Loucy (cell line): ENCODE measurements at regions not wholly inside any gene's neighbourhood (a gene's known extent, or its start where the extent isn't known, plus 50 kb on each side); places are given as distances from the start of the nearest gene placed in this dataset.
"Not testable (repeated sequence)": the region's sequence is repeated elsewhere in the genome, so short reads cannot be mapped to it uniquely, and the experiment has no call there.

Source experiments
- H2AFZ ChIP-seq: fragments of 200-600 bp; sonication (generic); 2 replicates; pipeline ENCODE4 v1.6.0; 2016; ENCODE audit warnings: antibody characterized with exemption, mild to moderate bottlenecking, low read length, moderate library complexity
- H3F3A ChIP-seq: fragments of 200-600 bp; 2 replicates; pipeline ENCODE4 v1.6.0; 2016; ENCODE audit warnings: antibody characterized with exemption, low read depth, mild to moderate bottlenecking
- H3K27me3 ChIP-seq: fragments of 200-600 bp; sonication (generic); 2 replicates; pipeline ENCODE4 v1.6.1; 2014; ENCODE audit warnings: low read length, mild to moderate bottlenecking; ENCODE audit not compliant: insufficient read depth, poor library complexity, severe bottlenecking
- H3K36me3 ChIP-seq: fragments of 200-600 bp; sonication (generic); 2 replicates; pipeline ENCODE4 v1.6.1; 2016; ENCODE audit warnings: low read length; ENCODE audit not compliant: insufficient read depth
- H3K4me1 ChIP-seq: fragments of 200-600 bp; sonication (generic); 2 replicates; pipeline ENCODE4 v1.5.1; 2014; ENCODE audit warnings: low read length, mild to moderate bottlenecking; ENCODE audit not compliant: insufficient read depth, poor library complexity, severe bottlenecking
- H3K4me2 ChIP-seq: fragments of 200-600 bp; sonication (generic); 2 replicates; pipeline ENCODE4 v1.6.0; 2014; ENCODE audit warnings: antibody characterized with exemption, low read length, low read depth, mild to moderate bottlenecking; ENCODE audit not compliant: poor library complexity, severe bottlenecking
- H3K4me3 ChIP-seq: fragments of 200-600 bp; sonication (generic); 2 replicates; pipeline ENCODE4 v1.5.1; 2014; ENCODE audit warnings: low read length, mild to moderate bottlenecking, mixed read lengths; ENCODE audit not compliant: poor library complexity, severe bottlenecking
- H3K79me2 ChIP-seq: fragments of 200-600 bp; sonication (generic); 2 replicates; pipeline ENCODE4 v1.6.1; 2014; ENCODE audit warnings: low read length; ENCODE audit not compliant: insufficient read depth
- H3K9ac ChIP-seq: fragments of 200-600 bp; sonication (generic); 2 replicates; pipeline ENCODE4 v1.6.0; 2014; ENCODE audit warnings: mild to moderate bottlenecking, low read depth, low read length, moderate library complexity; ENCODE audit not compliant: poor library complexity, severe bottlenecking
- H3K9me2 ChIP-seq: fragments of 200-600 bp; sonication (generic); replicated peaks from 2 replicates; pipeline ENCODE4 v1.6.1; 2016; ENCODE audit warnings: low read depth, low read length, mixed read lengths
- H3K9me3 ChIP-seq: fragments of 200-600 bp; sonication (generic); 2 replicates; pipeline ENCODE4 v1.6.1; 2014; ENCODE audit warnings: mild to moderate bottlenecking, antibody characterized with exemption, low read length, low read depth; ENCODE audit not compliant: insufficient read depth
- H4K20me1 ChIP-seq: fragments of 200-600 bp; sonication (generic); 2 replicates; pipeline ENCODE4 v1.6.0; 2014; ENCODE audit warnings: antibody characterized with exemption, low read length, mild to moderate bottlenecking; ENCODE audit not compliant: insufficient read depth, poor library complexity, severe bottlenecking
- EZH2phosphoT487 ChIP-seq: fragments of 200-600 bp; IDR thresholded peaks from 2 replicates; pipeline ENCODE4 v1.6.1; 2018; ENCODE audit warnings: antibody characterized with exemption, mild to moderate bottlenecking, moderate library complexity, borderline replicate concordance
- TF ChIP-seq, protein P1 (sequence below): fragments of 200-600 bp; sonication (generic); conservative IDR thresholded peaks from 2 replicates; pipeline ENCODE4 v1.5.1; 2014; ENCODE audit warnings: mild to moderate bottlenecking, antibody characterized with exemption, low read length

DNA sequence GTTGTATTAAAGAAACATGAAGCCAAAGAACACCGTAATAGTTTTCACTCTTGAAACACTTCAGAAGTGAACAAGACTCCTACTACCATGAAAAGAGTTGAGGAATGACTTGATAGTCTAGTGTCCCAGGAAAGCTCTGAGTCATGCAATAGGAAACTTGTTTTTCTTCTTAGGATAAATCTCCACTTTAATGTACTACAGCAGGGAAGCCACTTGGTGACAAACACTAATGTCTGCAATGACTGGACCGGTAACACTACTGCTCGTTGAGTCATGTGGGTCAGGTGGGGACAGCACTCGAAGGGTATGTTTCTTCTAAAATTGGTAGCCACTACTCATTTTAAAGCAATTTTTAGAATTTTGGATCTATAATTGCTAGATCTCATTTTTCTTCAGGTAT lies 291.7 kb upstream of the CNTN3 start:
- Histone ChIP-seq H3K9me3 (no peaks in the 10 kb centered on the region), H4K20me1 (no peaks in the 10 kb centered on the region), H3K9ac (no peak overlapping the region), H2AFZ (no peak overlapping the region), H3K4me1 (no peaks in the 10 kb centered on the region), H3K4me3 (no peak overlapping the region), H3K36me3 (no peaks in the 10 kb centered on the region), H3K27me3 (no peaks in the 10 kb centered on the region), H3F3A (no peaks in the 10 kb centered on the region), H3K4me2 (no peak overlapping the region), H3K79me2 (no peaks in the 10 kb centered on the region), H3K9me2 (no peaks in the 10 kb centered on the region)
- TF ChIP-seq, protein P1, sequence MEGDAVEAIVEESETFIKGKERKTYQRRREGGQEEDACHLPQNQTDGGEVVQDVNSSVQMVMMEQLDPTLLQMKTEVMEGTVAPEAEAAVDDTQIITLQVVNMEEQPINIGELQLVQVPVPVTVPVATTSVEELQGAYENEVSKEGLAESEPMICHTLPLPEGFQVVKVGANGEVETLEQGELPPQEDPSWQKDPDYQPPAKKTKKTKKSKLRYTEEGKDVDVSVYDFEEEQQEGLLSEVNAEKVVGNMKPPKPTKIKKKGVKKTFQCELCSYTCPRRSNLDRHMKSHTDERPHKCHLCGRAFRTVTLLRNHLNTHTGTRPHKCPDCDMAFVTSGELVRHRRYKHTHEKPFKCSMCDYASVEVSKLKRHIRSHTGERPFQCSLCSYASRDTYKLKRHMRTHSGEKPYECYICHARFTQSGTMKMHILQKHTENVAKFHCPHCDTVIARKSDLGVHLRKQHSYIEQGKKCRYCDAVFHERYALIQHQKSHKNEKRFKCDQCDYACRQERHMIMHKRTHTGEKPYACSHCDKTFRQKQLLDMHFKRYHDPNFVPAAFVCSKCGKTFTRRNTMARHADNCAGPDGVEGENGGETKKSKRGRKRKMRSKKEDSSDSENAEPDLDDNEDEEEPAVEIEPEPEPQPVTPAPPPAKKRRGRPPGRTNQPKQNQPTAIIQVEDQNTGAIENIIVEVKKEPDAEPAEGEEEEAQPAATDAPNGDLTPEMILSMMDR, result no peak

DNA sequence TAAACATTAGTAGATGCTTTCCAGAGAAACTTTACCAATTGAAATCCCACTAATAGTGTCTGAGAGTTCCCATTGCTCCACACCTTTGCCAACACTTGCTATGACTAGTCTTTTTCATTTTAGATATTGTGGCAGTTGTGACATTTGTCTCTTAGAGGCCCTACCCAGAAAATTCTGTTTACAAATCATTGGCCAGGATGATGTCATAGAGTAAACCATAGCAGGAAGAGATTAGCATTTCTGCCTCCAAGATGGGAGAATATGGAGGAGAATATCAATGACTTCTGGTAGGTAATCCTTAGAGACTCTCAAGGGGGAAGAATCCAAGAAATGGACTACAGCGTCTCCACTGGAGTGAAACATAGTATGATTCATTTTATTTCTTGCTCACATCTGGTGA lies 291.0 kb upstream of the CNTN3 start:
- H4K20me1 ChIP-seq, result no peaks in the 10 kb centered on the region
- no peaks in the 10 kb centered on the region for H3K27me3 ChIP-seq
- H3K9ac ChIP-seq, result no peak overlapping the region
- H3K4me2 ChIP-seq, result no peak overlapping the region
- TF ChIP-seq, protein P1, result no peak
- TF ChIP-seq EZH2phosphoT487, result no peak
- H3K36me3 ChIP-seq, result no peaks in the 10 kb centered on the region
- H2AFZ ChIP-seq, result no peak overlapping the region
- no peaks in the 10 kb centered on the region for H3K9me2 ChIP-seq
- H3K9me3 ChIP-seq, result no peaks in the 10 kb centered on the region
- no peaks in the 10 kb centered on the region for H3F3A ChIP-seq
- no peak overlapping the region for H3K4me3 ChIP-seq
- H3K4me1 ChIP-seq, result no peaks in the 10 kb centered on the region
- H3K79me2 ChIP-seq, result no peaks in the 10 kb centered on the region

DNA sequence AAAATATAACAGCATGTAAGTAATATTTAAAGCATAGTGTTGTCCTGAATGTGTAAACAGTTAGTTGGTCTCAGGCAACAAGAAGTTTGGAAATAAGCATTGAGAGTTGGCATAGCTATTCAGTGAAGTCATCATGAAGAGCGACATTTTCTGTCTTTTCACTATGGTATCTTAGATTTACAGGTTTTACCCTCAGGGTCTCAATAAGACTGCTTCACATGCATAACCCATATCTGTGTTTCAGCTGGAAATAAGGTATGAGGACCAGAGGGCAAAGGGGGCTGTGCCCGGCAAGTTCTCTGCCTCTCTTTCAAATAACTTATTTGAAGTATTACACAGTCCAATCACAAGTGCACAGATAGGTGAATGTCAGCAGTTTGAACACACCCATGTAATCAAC lies 290.2 kb upstream of the CNTN3 start:
- Histone ChIP-seq H3K9ac (no peak overlapping the region), H3K36me3 (no peaks in the 10 kb centered on the region), H3K27me3 (no peaks in the 10 kb centered on the region), H2AFZ (no peak overlapping the region), H3K9me2 (no peaks in the 10 kb centered on the region), H3K4me3 (no peak overlapping the region), H3K4me2 (no peak overlapping the region), H4K20me1 (no peaks in the 10 kb centered on the region), H3K4me1 (no peaks in the 10 kb centered on the region), H3K79me2 (no peaks in the 10 kb centered on the region), H3F3A (no peaks in the 10 kb centered on the region), H3K9me3 (no peaks in the 10 kb centered on the region)
- no peak for TF ChIP-seq EZH2phosphoT487
- TF ChIP-seq, protein P1, result no peak

DNA sequence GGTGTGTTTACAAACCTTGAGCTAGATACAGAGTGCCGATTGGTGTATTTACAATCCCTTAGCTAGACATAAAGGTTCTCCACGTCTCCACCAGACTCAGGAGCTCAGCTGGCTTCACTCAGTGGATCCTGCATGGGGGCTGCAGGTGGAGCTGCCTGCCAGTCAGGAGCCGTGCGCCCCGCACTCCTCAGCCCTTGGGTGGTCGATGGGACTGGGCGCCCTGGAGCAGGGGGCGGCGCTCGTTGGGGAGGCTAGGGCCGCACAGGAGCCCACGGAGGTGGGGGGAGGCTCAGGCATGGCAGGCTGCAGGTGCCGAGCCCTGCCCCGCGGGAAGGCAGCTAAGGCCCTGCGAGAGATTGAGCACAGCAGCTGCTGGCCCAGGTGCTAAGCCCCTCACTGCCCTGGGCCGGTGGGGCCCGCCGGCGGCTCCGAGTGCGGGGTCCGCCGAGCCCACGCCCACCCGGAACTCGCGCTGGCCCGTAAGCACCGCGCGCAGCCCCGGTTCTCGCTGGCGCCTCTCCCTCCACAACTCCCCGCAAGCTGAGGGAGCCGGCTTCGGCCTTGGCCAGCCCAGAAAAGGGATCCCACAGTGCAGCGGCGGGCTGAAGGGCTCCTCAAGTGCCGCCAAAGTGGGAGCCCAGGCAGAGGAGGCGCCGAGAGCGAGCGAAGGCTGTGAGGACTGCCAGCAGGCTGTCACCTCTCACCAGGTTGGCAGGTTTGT lies 285.5 kb upstream of the CNTN3 start:
- H3K4me3 ChIP-seq, H3K4me1 ChIP-seq, H3K9me2 ChIP-seq, H4K20me1 ChIP-seq, H3K79me2 ChIP-seq, H3K4me2 ChIP-seq, H3K9me3 ChIP-seq, H3K36me3 ChIP-seq, H2AFZ ChIP-seq, H3F3A ChIP-seq, H3K9ac ChIP-seq, H3K27me3 ChIP-seq: not testable (repeated sequence)
